H1 (cell line): ENCODE measurements at regions not wholly inside any gene's neighbourhood (a gene's known extent, or its start where the extent isn't known, plus 50 kb on each side); places are given as distances from the start of the nearest gene placed in this dataset.

Experiments
- GTF2F1 ChIP-seq: IDR thresholded peaks from 2 replicates; pipeline ENCODE4 v1.6.1; 2012; ENCODE audit warnings: low read depth, low read length, improper control_type of control experiment, borderline replicate concordance

- no peak for TF ChIP-seq GTF2F1
Observed at GRCh38 chr3:127388427-127388826, 100.6 kb upstream of the PRR20G start (continued).
